Pons (tissue), 1 donor: ENCODE measurements at regions not wholly inside any gene's neighbourhood (a gene's known extent, or its start where the extent isn't known, plus 50 kb on each side); places are given as distances from the start of the nearest gene placed in this dataset.
"Not testable (repeated sequence)": the region's sequence is repeated elsewhere in the genome, so short reads cannot be mapped to it uniquely, and the experiment has no call there.

Source experiments
- DNase-seq: peaks from one replicate; pipeline ENCODE4 v3.0.0-alpha.2; 2016; ENCODE audit warnings: low spot score

DNA sequence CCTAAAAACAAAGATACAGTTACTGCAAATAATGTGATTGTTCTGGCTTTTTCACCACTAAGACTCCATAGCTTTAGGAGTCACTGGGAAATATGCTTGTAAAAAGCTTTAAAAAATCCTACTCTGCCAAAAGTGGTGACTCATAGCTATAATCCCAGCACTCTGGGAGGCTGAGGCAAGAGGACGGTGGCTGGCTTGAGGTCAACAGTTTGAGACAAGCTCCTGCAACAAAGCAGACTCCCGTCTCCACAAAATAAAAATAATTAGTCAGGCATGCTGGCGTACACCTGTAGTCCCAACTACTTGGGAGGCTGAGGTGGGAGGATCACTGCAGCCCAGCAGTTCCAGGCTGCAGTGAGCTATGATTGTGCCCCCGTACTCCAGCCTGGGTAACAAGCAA lies 406.4 kb downstream of the HTR1A start:
- no peak for DNase-seq

DNA sequence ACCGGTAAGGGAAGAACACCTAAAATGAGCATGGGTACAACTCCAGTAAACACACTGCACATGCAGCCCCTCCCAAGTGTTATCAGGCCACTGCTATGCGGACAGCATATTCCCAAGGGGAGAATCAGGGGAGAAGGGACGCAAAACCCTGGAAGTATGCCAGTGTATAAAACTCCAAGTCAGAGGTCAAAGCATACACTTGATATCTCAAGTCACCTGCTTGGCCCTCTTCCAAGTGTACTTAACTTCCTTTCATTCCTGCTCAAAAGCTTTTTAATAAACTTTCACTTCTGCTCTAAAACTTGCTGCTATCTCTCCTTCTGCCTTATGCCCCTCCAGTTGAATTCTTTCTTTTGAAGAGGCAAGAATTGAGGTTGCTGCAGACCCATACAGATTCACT lies 408.1 kb downstream of the HTR1A start:
- no peak for DNase-seq

DNA sequence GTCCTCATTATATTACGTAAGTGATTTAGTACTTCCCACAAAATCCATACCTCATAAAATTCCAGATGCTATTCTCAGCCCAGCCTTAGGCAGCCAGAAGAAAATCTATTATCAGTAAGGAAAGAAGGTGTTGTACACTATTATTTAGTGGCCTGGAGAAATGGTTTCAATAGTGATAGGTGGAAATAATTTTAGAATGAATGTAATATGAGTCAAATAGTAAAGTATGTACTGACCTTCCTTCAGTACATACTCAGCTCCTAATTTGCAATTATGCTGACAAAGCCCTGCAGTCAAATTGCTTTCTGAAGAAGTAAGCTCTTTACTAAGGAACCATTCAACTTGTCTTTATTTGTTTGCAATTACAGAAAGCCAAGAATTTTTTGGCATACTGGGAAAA lies 409.2 kb downstream of the HTR1A start:
- DNase-seq, result no peak

DNA sequence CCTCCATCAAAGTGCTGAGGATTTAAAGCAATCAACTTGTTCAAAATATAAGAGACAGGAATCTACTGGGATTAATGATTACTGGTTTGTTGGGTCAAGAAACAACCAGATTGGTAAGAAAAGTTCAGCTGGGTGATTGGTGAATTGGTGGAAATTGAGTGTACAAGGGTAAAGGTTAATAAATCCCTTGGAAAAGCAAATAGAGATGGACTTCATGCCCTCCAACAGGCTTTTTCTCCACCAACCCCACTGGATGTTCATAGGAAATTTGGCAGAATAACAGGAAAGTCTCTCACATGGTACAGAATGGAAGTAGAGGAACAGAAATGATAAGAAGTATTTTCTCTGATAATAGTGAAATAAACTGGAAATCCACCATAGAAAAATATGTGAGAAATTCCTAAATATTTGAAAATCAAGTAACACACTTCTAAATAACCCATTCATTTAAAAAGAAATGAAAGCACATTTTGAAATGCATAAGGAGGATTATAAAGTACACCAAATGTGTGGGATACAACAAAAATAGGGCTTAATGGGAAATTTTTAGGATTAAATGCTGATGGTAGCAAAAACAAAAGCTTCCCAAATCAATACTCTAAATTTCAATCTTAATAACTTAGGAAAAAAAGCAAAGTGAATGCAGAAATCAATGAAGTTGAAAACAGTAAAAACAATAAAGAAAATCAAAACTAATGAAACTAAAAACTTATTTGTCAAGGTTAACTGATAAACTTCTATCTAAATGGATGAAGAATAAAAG lies 426.2 kb downstream of the HTR1A start:
- DNase-seq, result no peak

DNA sequence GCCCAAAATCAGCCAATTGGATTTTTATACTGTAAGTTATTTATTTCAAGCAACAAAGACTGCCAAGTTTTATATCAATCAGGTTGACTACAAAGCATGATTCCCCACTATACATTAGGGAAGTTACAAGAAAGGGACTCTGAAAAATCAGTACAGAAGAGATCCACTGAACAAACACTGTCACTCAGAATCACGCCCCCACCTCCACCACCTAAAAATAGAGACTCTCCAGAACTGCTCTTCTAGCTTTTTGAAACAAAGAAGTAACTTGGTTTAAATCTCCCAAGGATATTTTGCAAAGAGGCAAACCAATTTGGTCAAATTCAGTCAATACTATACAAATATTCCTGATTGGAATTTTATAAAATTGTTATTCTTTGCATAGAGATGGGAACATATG lies 438.0 kb downstream of the HTR1A start:
- no peak for DNase-seq

DNA sequence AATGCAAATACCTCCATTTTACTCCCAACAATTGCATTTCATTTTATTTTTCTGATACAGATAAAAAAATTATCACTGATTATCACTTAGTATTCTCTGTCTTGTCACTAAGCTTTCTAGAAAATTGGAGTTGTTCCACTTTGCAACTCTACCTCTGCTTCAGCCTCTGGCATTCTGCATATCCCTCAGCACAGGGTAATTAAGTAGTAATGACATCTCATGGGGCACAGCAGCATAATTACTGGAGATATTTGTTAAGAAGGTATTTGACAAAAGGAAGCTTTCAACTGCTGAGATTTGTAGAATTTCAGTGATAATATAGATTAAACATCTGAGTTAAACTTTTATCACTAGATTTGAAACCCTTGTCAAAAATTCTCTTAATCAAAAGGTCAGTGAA lies 446.2 kb downstream of the HTR1A start:
- no peak for DNase-seq

DNA sequence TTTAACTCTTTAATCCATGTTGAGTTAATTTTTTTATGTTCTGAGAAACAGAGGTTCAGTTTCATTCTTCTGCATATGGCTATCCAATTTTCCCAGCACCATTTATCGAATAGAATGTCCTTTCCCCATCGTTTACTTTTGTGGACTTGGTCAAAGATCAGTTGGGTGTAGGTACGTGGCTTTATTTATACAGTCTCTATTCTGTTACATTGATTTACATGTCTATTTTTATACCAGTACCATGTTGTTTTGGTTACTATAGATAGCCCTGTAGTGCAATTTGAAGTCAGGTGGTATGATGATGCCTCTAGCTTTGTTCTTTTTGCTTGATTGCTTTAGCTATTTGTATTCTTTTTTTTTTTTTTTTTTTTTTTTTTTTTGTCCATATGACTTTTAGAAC lies 462.0 kb downstream of the HTR1A start:
- DNase-seq, result no peak

DNA sequence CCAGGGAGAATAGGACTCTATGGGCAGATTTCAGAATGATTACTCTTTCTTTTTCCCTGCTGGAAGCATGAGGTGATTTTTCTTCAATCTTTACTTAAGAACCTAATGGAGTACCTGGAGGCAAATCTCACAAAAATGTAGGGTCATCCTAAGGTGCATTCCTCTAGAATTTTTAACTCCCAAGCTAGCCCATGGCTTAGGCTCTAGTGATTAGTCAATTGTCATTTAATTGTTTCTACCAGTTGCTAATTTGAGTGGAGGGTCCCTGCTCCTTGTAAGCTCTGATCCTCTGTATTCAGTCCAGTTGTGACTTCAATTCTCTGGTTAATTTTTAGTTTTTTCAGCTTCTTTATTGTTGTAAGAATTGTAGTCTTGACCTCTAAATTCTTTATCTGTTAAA lies 467.0 kb downstream of the HTR1A start:
- no peak for DNase-seq

DNA sequence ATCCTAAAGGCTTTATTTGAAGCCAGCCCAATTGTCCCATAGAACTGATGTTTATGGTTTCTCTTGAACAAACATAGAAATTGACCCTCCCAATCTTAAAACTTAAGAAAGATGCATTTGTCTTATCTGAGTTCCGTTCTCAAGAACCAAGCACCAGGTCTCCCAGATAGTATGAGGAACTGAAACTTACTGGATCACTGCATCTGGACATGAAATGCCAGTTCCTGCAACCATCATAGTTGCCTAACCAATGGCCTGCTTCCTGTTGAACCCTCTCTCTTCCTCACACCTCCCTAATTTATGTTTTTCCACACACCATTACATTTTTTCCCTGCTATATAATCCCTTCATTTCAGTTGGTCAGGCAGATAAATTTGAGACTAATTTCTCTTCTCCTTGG lies 478.9 kb downstream of the HTR1A start:
- no peak for DNase-seq

DNA sequence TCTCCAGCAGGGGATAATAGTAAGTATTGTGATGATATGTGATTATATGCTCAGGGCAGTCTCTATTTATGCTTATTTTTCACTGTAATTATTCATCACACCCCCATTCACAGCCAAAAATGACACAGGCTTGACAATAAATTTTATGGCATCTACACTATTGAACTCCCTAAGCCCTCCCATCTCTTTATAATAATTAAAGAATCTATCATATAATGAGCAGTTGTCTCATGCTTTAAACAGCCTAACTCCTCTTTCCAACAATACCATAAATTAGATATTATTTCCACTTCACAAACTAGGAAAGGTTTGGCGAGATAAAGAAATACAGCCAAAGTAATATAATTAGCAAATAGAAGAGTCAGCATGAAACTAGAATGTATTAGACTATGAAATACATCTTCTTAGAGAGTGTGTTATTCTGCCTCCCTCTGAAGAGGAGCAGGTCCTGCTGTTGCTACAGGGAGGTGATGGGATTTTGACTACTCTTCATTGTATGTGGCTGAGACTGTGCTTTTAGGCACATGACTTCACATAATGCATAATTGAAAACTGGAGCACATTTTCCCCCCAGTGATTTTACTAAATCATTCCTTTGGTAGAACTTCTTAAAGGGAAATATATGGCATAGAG lies 488.8 kb downstream of the HTR1A start:
- DNase-seq, result no peak

DNA sequence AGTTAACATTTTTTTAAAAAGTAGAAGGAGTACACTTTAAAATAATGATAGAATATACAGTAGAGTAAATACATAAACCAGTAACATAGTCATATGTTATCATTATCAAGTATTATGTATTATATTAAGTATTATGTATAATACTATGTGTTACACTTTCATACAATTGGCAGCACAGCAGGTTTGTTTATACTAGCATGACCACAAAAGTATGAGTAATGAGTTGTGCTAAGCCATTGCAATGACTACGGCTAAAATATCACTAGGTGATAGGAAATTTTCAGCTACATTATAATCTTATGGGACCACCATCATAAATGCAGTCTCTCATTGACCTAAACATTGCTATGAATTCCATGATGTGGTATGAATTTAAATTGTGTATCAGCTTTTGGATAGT lies 506.0 kb downstream of the HTR1A start:
- no peak for DNase-seq

DNA sequence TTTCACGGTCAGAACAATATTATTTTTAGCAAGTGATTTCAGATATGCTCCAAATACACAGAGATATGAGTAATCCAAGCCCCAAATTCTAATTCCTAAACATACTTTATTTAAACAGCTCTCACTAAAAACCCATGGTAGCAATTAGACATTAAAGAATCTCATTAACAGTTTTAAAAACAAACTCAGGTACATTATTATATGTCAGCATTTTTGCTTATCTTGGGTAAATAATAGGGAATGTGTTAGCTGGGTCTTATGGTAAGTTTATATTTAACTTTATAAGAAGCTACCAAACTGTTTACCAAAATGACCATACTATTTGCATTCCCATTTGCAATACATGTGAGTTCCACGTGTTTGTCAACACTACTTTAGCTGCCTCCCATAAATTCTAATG lies 511.1 kb downstream of the HTR1A start:
- no peak for DNase-seq

DNA sequence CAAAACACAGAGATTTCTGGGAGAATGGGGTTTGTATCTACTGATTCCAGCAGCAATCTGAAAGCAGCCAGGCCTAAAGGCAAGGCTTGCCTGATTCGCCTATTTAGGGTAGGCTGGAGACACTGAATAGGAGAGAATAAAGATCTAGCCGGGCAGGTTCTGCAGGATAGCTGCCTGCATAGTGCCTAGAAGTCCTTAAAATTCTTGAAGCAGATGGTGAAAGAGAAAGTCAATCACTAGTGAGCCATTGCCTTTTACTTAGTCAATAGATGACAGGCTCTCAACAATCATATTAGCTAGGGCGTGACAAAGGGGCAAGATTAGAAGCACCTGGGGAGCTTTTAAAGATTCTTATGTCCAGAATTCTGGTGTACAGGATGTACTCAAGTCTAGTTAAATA lies 522.7 kb downstream of the HTR1A start:
- DNase-seq, result no peak

DNA sequence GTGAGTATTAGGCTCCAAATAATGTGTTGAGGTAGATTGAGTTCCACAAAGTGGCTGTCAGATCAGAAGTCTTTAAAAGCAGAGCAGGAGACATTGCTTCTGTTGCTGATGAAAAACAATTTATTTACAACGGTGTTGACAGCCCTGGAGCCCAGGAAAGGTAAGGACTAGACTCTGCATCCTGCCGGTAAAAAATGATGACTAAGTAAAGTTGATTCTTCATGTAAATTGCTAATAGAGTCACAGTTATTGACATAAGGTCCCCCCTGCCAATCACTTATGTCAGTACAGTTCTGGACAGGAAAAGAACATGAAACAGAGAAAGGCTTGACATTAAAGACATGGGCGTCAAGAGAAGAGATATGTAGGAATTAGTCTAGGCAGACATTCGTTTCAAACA lies 552.5 kb downstream of the HTR1A start:
- no peak for DNase-seq

DNA sequence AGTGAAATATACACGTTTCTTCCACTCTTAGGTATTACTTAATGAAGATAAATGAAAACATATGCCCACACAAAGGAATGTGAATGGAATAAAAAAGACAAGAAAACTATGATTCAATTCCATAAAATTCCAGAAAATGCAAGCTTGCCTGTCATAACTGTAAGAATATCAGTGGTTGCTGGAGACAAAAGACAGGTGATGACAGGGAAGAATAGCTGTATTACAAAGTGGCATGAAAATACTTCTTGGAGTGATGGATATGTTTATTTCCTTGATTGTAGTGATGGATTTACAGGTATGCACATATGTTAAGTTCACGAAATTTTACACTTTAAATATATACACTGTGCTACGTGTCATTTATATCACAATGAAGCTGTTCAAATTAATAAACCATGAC lies 553.3 kb downstream of the HTR1A start:
- DNase-seq, result no peak

DNA sequence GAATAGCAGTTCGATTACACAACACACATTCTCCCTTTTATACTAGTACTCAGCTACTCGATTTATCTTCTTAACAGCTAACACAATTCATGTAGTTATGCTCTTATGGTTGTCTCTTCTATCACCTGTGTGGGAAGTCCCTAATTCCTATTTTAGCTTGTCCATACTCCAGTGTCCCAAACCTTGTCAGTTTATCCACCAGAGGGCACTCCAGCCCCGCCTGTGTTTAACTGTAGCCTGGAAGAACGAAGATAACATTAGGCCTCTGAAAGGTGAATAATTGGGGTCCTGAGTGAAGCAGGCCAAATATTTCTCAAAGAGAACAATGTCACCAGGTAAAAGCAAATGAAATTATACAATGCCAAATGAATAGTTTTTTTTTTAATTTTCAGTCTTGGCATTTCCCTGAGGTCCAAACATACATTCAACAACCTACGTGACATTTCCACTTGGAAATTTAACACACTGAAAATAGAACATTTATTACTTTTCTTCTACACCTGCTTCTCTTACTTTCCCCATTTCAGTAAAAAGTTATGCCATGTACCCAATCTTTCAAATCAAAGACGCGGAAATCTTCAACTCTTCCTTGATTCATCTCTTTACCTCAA lies 560.7 kb downstream of the HTR1A start:
- peak; percentile 71 for DNase-seq

DNA sequence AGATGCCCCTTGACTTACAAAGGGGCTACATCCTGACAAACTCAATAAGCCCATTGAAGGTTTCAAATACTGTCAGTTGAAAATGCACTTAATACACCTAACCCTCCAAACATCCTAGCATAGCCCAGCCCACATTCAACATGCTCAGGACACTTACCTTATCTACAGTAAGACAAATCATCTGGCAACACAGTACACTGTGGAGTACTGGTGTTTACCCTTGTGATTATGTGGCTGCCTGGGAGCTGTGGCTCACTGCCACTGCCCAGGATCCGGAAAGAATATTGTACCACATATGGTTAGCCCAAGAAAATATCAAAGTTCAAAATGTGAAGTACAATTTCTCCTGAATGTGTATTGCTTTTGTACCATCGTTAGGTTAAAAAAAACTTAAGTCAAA lies 562.2 kb downstream of the HTR1A start:
- no peak for DNase-seq

DNA sequence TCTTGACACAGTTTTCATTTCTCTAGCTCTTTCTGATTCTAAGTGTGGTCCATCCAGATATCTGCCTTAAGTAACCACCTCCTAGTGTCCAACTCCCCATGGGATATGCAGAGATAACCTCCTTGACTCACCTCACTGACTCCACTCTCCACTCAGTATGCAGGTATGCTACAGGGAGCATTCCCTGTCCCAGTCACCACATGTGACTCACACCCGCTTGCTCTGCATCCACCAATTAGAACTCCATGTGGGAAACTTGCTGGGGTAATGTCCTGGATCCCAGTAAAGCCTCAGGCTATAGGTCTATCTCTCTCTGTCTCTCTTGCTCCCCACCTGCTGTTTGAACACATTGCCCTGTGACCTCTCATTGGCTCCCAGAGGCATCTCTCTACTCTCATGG lies 563.9 kb downstream of the HTR1A start:
- DNase-seq, result no peak

DNA sequence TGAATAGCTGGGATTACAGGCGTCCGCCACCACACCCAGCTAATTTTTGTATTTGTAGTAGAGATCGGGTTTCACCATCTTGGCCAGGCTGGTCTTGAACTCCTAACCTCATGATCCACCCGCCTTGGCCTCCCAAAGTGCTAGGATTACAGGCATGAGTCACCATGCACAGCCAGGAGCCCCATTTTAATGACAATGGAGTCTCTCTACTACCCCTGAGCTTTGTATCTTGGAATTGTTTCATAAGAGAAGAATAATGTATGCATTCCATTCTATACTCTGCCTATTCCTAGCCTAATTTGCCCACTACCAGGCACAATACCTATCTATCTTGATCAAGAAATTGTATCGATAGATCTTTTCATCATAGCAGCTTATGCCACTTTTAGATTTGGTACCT lies 574.1 kb downstream of the HTR1A start:
- not testable (repeated sequence) for DNase-seq

DNA sequence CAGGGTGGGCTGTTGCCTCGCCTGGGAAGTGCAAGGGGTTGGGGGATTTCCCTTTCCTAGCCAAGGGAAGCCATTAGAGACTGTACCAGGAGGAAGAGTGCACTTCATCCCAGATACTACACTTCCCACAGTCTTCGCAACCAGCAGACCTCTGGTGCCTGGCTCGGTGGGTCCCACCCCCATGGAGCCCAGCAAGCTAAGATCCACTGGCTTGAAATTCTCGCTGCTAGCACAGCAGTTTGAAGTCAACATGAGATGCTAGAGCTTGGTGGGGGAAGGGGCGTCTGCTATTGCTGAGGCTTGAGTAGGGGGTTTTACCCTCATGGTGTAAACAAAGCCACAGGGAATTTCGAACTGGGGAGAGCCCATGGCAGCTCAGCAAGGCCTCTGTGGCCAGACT lies 586.4 kb downstream of the HTR1A start:
- no peak for DNase-seq

DNA sequence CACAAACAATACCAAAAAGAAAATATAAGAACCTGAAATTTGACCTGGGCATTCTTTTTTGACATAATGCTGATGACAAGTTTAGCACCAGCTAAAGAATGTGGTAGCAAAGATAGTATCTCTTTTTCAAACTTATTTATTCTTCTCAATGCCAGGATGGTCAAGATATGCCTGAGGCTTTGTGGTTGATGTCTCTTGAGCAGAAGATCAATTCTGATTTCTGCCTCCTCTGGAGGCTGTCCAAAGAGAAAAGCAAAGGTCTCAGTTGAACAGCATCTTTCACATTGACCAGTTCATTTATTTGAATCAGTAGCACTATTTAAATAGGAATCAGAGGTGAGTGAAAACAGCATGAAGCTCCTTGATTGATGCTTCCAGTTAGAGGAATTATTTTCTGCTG lies 588.2 kb downstream of the HTR1A start:
- DNase-seq, result no peak

DNA sequence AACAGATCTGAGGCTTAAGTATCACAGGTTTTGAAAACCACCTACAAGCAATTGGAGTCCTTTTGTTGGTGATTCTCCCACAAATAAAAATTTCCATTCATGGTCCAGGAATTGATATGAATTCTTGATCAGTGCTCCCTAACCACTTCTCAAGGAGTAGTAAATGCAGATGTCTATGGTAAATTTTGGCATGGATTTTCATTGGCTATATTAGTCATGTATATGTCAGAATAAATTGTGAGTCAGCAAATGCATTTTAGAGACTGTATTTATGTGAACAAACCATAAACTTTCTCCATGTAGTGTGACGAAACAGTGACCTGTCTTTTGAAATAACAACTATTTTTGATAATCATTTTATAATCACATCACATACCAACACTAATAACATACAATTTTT lies 611.1 kb downstream of the HTR1A start:
- no peak for DNase-seq

DNA sequence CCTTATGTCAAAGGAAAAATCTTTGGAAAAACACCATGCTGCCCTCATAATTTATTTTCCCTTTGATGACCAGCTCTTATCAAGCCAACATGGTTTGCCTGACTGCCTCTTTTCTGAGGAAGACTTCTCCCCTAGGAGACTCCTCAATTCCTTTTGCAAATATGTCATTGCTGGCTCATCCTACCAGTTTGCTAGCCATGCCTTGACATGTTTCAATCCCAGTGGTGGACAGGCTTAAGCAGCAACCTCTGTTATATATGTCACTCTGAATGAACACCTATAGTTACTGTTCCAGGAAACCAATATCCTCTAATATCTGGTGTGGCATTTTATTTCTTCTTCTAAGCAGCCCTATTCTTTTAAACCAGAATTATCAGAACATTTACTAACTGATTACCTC lies 615.8 kb downstream of the HTR1A start:
- DNase-seq, result no peak

DNA sequence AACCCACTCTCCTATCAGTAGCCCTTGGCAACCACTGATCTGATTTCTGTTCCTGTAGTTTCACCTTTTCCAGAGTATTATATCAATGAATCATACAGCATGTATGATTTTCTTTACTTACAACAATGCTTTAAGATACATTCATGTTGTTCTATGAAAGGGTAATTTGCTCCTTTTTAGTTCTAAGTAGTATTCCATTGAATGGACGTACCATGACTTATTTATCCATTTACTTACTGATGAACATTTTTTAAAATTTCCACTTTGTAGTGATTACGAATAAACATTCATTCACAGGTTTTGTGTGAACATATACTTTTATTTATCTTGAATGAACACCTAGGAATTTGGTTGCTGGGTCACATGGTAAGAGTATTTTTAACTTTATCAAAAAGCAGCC lies 620.8 kb downstream of the HTR1A start:
- no peak for DNase-seq
